ENCODE measurements at regions not wholly inside any gene's neighbourhood (a gene's known extent, or its start where the extent isn't known, plus 50 kb on each side); places are given as distances from the start of the nearest gene placed in this dataset.
A peak's percentile ranks its signal among the peaks of the same experiment; 100 is the strongest.
"Not testable (repeated sequence)": the region's sequence is repeated elsewhere in the genome, so short reads cannot be mapped to it uniquely, and the experiment has no call there.

DNA sequence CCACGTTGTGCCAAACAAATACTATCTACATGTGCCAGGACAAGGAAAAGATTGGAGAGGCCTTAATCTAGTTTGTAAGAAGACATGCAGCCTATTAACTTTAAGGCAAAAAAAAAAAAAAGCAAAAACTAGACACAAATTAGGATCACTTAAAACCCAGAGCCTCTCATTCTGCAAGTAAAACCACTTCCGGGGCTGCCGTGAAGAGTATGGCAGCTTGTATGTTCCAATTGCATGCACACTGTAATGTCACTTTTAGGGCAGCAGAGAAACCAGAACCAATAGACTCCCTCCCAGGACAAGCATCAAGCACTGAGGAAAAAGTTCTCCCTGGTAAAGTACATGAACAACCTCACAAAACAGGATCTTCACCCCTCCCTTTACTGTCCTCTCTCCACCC lies 70.6 kb downstream of the RSL24D1 start:
- no peak for DNase-seq

DNA sequence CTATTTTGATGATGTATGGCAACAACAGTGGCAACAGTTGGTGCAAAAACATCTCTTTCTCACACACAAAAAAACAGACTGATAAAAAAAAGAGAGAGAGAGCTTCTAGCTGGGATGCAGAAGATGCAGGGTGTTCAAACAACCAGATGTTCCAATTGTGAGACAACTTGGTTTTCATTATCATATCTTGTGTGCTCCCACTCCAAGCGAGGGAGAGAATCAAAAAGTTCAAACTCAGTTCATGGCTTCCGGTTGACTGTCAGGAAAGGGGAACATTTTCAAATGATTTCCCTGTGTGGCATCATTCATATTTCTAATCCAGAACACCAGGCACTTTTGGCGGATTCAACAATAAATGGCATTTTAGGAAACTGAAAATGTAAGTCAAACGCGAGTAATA lies 72.1 kb downstream of the RSL24D1 start:
- DNase-seq = no peak

DNA sequence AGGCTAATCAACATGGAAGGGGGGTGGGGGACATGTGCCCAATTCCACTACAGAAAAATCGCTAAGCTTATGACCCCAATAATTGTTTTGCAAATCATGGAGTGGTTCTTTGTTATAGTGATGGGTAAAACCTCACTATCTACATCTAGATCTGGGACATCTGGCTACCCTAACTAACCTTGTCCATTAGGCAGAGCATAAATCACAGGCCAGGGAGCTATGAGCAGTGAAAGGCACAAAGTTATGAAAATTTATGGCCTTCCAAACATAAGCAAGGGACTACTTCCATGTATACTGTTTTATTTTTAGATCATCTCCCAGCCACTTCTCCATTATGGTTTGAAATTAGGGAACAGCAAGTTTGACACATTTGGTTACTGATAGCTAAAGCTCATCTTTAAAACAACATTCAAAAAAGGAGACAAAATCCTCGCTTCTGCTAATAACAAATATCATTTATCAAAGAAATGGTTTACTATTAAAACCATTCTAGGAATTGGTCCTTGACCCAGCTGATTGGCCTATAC lies 78.3 kb downstream of the RSL24D1 start:
- DNase-seq = no peak

DNA sequence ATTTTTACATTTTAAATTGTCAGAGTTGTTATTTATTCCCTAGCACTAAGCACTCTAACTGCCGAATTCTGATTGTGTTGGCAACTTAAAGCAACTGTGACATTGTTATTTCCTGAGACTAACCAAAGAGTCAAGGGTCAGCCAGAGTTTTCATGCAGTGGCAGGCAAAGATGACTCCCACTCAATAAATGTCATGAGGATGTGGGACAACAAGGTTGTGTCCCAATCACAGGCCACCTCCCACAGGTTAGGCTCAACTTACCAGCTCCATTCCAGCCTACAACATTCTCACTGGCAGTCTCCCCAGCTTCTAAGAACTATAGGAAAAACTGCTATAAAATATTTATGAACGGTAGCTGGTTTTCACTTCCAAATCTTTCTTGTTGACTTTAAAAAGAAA lies 80.1 kb downstream of the RSL24D1 start:
- DNase-seq = no peak

DNA sequence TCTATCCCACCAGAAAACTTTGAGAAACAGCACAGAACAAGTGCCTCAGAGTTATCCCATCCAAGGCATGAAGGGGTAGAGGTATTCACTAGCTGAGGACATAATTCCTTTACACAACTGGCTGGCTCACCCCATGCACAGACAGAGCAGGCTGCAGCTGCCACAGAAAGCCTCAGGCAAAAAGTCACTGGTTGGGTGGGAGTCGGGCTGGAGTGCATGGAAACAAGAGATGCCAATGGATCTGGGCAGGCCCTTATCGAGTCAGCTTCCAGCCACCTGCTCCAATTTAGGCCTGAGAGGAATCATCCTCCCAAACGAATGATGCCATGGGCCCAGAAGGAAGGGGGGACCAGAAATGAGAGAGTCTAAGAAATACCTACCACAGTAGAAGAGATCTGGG lies 83.0 kb downstream of the RSL24D1 start:
- DNase-seq = no peak

DNA sequence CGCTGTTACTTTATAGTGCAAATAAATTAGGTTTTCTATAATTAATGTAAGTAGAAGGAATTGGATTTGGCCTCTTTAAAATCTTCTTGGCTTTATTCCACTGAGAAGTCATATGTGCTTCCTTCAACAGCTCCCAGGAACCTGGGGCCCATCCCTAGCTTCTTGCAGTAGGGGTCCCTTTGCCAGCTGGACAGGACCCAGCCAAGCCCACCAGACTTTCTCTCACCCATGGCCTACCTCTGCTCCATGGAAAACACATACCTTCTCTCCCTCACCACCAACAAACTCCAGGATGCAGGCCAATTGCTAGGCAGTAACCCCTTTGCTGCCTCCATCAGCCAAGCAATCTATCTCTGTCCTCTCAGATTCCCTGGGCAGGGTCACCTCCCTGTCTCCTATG lies 84.0 kb downstream of the RSL24D1 start:
- DNase-seq = no peak

DNA sequence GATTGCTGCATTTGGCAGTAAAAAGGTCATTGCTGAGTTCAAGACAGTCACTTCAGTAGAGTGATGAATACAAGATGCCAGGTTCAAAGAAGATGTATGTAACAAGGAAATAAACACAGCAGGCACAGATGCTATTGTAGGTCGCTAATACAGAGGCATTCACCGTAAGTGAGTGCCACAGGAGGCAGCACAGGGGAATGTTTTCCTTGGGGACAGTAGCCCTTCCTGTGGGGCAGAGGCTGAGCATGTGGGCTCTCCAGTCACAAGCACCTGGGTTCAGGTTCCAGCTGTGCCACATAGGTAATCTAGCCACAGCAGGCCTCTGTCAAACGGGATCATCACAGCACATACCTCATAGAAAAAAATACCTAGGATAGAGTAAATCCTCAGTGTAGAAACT lies 86.3 kb downstream of the RSL24D1 start:
- DNase-seq = no peak

DNA sequence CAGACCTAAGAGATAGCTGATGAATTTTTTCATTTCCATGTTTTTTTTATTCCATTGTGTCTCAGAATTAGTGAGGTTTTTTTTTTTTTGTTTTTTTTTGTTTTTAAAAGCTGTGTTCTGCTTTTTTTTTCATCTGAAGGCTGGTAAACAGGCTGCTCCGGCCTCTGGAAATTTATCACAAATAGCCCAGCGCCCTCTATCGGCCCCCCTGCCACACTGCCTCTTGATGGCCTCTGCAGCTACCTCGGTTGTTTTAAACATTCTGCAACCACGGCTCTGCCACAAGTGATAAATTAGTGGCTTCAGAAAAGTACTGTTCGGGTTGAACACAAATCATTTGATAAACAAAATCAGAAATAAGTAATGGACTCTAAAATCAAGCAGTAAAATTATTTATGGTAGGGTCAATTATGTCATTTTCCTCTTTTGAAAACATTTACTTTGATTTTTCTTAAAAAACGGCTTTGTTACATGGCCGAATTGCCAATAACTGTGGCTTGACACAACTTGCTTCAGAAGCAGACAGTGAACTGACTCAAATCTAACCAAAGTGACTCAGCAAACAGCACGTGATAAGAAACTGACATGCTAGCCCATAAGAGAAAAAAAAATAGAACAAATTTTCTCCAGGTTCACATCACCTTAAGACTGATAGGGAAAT lies 87.8 kb downstream of the RSL24D1 start:
- peak; percentile 18 to 74 for DNase-seq

DNA sequence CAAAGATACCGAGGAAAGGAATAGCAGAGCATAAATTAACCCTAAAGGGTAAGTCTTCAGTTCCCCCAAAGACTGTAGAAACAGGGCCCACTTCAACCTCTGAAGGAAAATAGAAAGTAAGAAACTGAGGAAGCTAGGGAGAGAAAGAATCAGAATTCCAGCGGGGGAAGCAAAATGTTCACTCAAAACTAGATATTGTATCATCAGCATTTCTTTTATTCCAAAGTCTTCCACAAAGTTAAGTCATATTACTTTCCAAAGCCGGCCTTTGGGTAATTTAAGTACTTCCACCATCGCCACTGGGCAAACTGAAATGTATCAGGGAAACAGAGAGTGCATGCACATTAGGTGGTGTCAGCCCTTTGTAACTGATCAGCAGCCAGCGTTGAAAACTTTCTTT lies 88.3 kb downstream of the RSL24D1 start:
- no peak for DNase-seq

DNA sequence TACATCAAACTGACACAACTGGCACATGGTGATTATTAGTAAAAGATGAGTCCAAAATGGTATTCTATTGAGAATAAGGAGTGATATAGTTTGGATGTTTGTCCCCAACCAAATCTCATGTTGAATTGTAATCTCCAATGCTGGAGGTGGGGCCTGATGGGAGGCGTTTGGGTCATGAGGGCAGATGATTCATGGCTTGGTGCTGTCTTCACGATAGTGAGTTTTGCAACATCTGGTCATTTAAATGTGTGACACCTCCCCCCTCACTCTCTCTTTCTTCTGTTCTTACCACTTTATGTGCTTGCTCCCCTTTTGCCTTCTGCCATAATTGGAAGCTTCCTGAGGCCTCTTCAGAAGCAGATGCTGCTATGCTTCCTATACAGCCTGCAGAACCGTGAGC lies 90.6 kb downstream of the RSL24D1 start:
- no peak for DNase-seq

DNA sequence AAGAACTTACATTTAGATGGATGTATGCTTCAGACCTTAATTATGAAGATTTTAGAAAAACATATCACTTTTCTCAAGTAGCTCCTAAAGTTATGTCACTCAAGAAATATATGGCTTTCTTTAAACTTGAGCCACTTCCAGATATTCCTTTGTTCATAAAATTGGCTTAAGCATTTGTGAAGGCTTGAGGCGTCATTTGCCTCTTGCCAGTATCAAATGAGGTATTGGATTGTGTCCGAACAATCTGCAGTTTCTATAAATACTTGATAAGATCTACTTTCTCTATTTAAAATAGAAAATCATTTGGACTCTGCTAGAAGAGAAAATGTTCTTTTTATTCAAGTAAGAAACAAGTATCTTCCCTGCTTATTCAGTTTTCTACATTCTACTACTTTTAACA lies 102.6 kb downstream of the RSL24D1 start:
- no peak for DNase-seq

DNA sequence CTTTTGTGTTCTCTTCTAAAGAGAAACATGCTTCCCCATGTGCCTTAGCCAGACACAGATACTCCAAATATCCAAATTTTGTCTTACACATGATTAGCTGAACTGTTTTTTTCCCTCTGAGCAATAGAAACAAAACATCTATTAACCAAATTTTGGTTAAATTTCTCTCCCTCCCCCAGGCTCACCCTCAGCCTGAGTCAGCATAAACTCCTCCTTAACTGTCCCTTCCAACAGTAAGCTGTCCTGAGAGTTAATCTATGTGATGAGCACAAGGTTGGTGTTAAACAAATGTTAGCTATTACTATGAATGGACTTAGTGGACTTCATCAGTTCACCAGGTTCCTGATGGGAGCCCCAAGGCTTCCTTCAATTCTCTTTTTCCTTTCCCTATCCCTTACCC lies 108.5 kb downstream of the RSL24D1 start:
- DNase-seq = no peak

DNA sequence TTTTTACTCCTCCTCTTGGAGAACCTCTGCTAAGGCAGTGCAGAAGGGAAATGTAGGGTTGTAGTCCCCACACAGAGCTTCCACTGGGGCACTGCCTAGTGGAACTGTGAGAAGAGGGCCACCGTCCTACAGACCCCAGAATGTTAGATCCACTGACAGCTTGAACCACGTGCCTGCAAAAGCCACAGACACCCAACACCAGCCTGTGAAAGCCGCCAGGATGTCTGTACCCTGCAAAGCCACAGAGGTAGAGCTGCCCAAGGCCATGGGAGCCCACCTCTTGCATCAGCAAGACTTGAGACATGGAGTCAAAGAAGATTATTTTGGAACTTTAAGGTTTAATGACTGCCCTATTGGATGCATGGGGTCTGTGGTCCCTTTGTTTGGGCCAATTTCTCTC lies 112.1 kb downstream of the RSL24D1 start:
- no peak for DNase-seq

DNA sequence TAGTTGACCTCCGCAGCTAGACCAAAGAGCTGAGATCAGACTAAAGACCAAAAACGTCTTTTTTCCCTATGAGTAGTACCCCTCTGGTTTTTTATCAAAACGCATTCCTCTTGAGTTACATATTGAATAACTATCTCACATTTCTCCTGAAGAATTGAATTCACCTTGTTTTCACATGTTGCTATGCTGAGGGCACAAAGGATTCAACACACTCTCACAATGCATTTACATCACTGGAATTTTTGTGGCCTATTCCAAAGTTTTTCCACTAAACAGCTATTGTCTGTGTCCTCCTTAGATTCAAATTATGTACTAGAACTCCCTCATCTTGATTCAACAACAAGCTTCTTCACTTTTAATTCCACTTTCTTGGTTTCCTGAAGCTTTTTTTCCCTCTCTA lies 112.5 kb downstream of the RSL24D1 start:
- no peak for DNase-seq

DNA sequence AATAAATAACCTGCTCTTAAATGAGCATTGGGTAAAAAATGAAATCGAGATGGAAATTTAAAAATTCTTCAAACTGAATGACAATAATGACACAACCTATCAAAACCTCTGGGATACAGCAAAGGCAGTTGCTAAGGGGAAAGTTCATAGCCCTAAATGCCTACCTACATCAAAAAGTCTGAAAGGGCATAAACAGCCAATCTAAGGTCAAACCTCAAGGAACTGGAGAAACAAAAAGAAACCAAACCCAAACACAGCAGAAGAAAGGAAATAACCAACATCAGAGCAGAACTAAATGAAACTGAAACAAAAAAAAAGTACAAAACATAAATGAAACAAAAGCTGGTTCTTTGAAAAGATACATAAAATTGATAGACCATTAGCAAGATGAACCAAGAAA lies 119.7 kb downstream of the RSL24D1 start:
- not testable (repeated sequence) for DNase-seq

DNA sequence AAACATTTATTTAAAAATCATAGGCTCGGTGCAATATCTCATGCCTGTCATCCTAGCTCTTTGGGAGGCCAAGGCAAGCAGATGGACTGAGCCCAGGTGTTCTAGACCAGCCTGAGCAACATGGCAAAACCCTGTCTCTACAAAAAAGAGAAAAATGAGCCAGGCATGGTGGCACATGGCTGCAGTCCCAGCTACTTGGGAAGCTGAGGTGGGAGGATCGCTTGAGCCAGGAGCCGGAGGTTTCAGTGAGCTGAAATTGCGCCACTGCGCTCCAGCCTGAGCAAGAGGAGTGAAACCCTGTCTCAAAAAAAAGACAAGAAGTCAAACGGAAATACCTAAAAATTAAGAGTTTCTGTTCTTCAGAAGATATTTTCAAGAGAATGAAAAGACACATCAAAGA lies 122.3 kb downstream of the RSL24D1 start:
- no peak for DNase-seq

DNA sequence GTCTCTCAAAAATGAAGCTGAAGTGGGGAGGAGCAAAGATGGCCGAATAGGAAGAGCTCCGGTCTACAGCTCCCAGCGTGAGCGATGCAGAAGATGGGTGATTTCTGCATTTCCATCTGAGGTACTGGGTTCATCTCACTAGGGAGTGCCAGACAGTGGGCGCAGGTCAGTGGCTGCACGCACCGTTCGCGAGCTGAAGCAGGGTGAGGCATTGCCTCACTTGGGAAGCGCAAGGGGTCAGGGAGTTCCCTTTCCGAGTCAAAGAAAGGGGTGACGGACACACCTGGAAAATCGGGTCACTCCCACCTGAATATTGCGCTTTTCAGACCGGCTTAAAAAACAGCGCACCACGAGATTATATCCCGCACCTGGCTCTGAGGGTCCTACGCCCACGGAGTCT lies 132.8 kb downstream of the RSL24D1 start:
- DNase-seq = not testable (repeated sequence)

DNA sequence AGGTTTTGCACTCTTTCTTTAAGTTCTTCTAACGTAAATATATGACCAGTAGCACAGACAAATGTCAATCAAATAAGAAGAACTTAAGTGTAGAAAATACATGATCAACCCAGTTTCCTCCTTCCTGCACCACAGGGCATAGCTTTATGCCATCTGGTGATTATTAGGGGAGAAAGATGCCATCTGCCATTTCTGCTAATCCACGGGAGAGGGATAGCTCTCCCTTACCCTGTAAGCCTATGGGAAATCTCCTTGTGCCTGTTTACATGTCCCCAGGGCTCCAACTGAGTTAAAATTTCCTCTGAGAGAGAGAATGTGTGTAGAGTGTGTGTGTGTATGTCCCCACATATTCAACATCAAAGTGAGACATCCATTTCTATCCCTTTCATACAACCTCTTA lies 135.9 kb downstream of the RSL24D1 start:
- peak; percentile 10 to 66 for DNase-seq

DNA sequence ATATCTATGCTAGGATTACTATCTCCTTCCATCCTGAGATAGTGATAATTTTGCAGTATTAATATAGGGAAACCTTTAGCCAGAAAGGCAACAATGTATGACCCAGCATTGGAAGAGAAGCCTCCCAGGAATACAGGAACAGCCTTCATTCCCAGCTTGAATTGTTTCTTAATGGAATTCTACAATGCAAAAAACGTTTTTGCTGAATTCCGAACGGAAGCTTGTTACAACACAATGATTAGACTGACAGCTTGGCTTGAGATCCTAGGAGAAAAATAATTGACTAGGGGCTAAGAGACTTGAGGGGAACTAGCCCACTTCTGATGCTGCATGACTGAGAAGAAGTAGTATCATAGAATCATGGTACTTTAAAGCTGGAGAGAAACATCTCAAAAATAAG lies 140.2 kb downstream of the RSL24D1 start:
- DNase-seq = no peak

DNA sequence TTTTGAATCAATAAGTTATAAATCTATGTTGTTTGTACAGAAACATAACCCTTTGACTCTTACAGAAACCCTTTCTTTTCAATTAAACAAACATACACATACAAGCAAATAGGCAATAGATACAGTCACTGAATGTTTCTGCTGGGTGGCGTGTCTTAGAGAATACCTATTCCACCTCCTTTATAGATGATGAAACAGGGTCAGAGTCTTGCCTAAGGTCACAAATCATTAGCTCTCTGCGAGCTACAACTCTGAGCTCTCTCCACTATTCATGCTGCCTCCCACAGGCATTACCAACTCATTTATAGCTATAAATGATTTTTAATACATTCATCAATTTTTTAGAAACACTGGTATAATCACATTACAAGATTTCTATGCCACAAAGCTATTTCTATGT lies 152.6 kb downstream of the RSL24D1 start:
- no peak for DNase-seq

DNA sequence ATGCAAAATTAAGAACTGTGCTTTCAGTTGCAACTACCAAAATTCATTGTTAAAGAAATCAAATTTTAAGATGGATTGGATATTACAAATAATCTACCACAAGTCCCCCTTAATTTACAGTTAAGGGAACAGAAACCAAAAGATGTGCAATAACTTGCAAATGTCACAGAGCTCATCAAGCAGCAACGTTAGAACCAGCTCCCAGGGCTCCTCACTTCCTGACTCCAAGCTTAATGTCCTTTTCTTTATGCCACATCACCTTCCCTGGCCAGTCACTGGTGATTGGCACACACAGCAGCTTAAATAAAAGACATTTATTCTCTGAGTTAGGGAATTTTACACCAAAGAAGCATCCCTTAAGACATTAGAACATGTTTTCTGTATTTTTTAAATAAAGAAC lies 159.7 kb downstream of the RSL24D1 start:
- DNase-seq = no peak

DNA sequence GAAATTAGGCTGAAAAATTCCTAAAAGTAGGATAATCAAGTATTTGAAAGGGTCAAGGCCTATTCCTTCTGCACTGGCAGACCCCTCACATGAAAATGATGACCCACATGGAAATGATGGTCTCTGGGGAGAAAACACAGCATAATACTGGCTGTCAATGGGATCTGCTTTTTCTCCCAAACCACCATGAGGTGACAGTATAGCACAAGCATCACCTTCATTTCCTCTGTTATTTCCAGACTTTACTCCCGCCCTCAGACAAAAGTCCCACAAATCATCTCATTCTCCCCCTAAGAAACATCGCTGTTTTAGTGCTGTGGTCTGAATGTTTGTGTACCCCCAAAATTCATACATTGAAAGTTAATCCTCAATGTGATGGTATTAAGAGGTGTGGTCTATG lies 161.0 kb downstream of the RSL24D1 start:
- DNase-seq = no peak

DNA sequence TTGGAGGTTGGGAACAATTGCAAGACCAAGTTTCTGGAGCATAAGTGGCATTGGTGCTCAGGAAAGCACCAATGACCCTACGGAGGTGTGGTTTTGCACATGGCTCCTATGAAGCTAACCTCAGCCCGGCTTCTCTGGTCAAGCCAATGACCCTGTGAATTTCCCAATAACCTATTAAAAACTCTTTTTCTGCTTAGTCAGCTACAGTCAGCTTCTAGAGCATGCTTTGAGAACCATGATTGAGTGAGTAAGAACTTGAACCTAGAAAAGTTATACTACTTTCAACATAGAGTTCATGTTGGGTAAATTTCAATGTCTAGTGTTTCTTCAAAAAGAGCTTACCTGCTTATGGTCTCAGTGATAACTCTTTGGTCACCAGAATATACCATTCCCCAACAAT lies 163.2 kb downstream of the RSL24D1 start:
- no peak for DNase-seq

DNA sequence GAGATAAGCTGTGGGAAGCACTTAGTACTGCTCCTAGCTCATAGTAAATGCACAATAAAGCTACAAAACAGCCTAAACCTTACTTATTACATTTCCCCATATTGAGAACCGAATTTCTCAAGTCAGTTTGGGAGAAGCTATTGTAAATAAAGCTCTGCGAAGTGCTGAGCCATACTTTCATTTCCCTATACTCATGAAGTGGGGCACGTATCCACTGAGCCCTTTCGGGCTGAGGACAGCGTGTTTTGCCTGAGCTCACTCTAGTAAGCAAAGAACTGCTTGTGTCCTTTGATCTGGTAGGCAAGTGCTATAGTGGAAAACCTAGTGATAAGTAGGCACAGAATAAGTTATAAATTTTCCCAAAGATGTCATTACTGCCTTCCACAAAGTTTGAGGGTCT lies 165.0 kb downstream of the RSL24D1 start:
- DNase-seq = no peak

DNA sequence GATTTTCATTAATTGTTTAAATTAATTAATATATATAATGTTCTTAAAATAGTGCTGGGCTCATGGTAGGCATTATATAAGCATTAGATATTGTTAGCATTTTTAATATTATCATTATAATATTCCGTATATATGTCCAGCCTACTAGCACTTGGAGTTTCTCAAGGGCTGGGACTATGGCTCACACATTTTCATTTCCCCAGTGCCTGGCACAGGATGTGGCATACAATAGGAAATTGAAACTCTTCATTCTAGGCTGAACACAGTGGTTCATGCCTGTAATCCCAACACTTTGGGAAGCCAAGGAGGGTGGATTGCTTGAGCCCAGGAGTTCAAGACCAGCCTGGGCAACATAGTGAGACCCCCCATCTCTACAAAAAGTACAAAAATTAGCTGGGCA lies 170.4 kb downstream of the RSL24D1 start:
- DNase-seq = no peak

DNA sequence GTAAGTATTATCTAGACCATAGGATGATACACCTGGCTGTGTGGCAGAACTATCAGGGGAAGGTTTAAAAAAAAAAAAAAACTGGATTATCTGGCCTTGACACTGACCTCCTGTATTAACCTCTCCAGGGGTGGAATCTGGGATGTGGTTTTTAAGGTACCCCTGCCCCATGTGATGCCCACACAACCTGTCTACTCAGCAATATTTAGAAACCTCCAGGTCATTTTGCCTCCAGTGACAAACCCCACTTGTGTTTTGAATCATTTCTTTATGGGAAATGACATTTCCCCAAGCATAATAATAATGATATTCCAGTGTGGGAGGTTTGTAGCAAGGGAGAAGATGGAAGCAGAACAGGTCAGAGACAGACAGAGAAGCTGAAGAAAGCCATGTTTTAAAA lies 179.1 kb downstream of the RSL24D1 start:
- DNase-seq = no peak

Measured in NCI-H446 (cell line).